K562 (cell line): ENCODE measurements at regions not wholly inside any gene's neighbourhood (a gene's known extent, or its start where the extent isn't known, plus 50 kb on each side); places are given as distances from the start of the nearest gene placed in this dataset.

Experiments used
- RBFOX2 ChIP-seq: fragments of 200-400 bp; formaldehyde crosslinking; IDR thresholded peaks from 2 replicates; pipeline ENCODE4 v1.6.1; 2017; ENCODE audit warnings: low read depth, mild to moderate bottlenecking, low read length, moderate library complexity
- SIRT6 ChIP-seq: IDR thresholded peaks from one replicate; pipeline ENCODE4 v1.6.1; 2012; ENCODE audit warnings: low read depth, mild to moderate bottlenecking, control low read depth, inconsistent platforms, low read length, moderate library complexity
- ZNF407 ChIP-seq: fragments of 450-650 bp; IDR thresholded peaks from 2 replicates; pipeline ENCODE4 v1.6.1; 2016; ENCODE audit warnings: low read depth

- no peak for TF ChIP-seq ZNF407
- TF ChIP-seq RBFOX2: no peak
- no peak for TF ChIP-seq SIRT6
Measured at GRCh38 chr3:34256791-34257190, 458.4 kb downstream of the PDCD6IP start (continued).
